GM21515 (cell line): ENCODE measurements at regions not wholly inside any gene's neighbourhood (a gene's known extent, or its start where the extent isn't known, plus 50 kb on each side); places are given as distances from the start of the nearest gene placed in this dataset.

Source experiments
- ATAC-seq: cut with Tn5 transposase; IDR thresholded peaks from one replicate; pipeline ENCODE4 v1.9.1; 2021; ENCODE audit not compliant: unreplicated experiment

- ATAC-seq = no peak
These were observed 267.8 kb downstream of the BCOR start for GRCh38 chrX:39829965-39830364.

GRCh38 chrX:39830414-39830813 is 267.3 kb downstream of the BCOR start:
- ATAC-seq = no peak

- ATAC-seq = no peak
These were observed 265.5 kb downstream of the BCOR start for GRCh38 chrX:39832211-39832610.

- no peak for ATAC-seq
These were observed 263.2 kb downstream of the BCOR start for GRCh38 chrX:39834600-39834999.

GRCh38 chrX:39835241-39835640 is 262.5 kb downstream of the BCOR start:
- no peak for ATAC-seq

GRCh38 chrX:39835776-39836175 is 262.0 kb downstream of the BCOR start:
- ATAC-seq = no peak

GRCh38 chrX:39836802-39837420 is 260.8 kb downstream of the BCOR start:
- ATAC-seq = no peak

- ATAC-seq = no peak
These were observed 260.1 kb downstream of the BCOR start for GRCh38 chrX:39837688-39838087.

GRCh38 chrX:39839371-39839770 is 258.4 kb downstream of the BCOR start:
- no peak for ATAC-seq

GRCh38 chrX:39840133-39840532 is 257.6 kb downstream of the BCOR start:
- ATAC-seq = no peak

GRCh38 chrX:39840581-39841093 is 257.1 kb downstream of the BCOR start:
- no peak for ATAC-seq

- ATAC-seq = no peak
These were observed 256.2 kb downstream of the BCOR start for GRCh38 chrX:39841604-39842003.

GRCh38 chrX:39842281-39842973 is 255.3 kb downstream of the BCOR start:
- no peak for ATAC-seq

- no peak for ATAC-seq
These were observed 254.4 kb downstream of the BCOR start for GRCh38 chrX:39843318-39843717.

GRCh38 chrX:39845233-39845632 is 252.5 kb downstream of the BCOR start:
- no peak for ATAC-seq

GRCh38 chrX:39846460-39846859 is 251.3 kb downstream of the BCOR start:
- ATAC-seq = no peak

- ATAC-seq = no peak
These were observed 249.5 kb downstream of the BCOR start for GRCh38 chrX:39848243-39848642.

- no peak for ATAC-seq
These were observed 248.9 kb downstream of the BCOR start for GRCh38 chrX:39848900-39849299.

GRCh38 chrX:39850209-39850608 is 247.5 kb downstream of the BCOR start:
- no peak for ATAC-seq

GRCh38 chrX:39850630-39851152 is 247.1 kb downstream of the BCOR start:
- ATAC-seq = no peak

- ATAC-seq = no peak
These were observed 245.9 kb downstream of the BCOR start for GRCh38 chrX:39851745-39852455.

GRCh38 chrX:39852491-39852890 is 245.3 kb downstream of the BCOR start:
- ATAC-seq = no peak
